ENCODE measurements at regions not wholly inside any gene's neighbourhood (a gene's known extent, or its start where the extent isn't known, plus 50 kb on each side); places are given as distances from the start of the nearest gene placed in this dataset.

GRCh38 chrX:40866893-40867292, 131.6 kb upstream of the MED14 start:
- no peak for TF ChIP-seq CTCF (IDR thresholded peaks at IDR 0.05)
- no peak for TF ChIP-seq POLR2AphosphoS5 (IDR thresholded peaks at IDR 0.05)

Data from upper lobe of left lung (tissue), 4 donors.